ENCODE measurements at regions not wholly inside any gene's neighbourhood (a gene's known extent, or its start where the extent isn't known, plus 50 kb on each side); places are given as distances from the start of the nearest gene placed in this dataset.

- DNase-seq: no peak
These were observed 179.5 kb downstream of the TFAP2A start for GRCh38 chr6:10235344-10235743.

GRCh38 chr6:10230531-10230930 is 184.3 kb downstream of the TFAP2A start:
- DNase-seq: no peak

- DNase-seq: no peak
These were observed 191.0 kb downstream of the TFAP2A start for GRCh38 chr6:10223841-10224240.

- no peak for DNase-seq
These were observed 193.7 kb downstream of the TFAP2A start for GRCh38 chr6:10221178-10221577.

GRCh38 chr6:10219510-10219909 is 195.4 kb downstream of the TFAP2A start:
- no peak for DNase-seq

- DNase-seq: no peak
These were observed 197.8 kb downstream of the TFAP2A start for GRCh38 chr6:10217111-10217510.

GRCh38 chr6:10215326-10216110 is 199.4 kb downstream of the TFAP2A start:
- no peak for DNase-seq

- no peak for DNase-seq
These were observed 204.8 kb downstream of the TFAP2A start for GRCh38 chr6:10210052-10210451.

- no peak for DNase-seq
These were observed 209.0 kb downstream of the TFAP2A start for GRCh38 chr6:10205892-10206291.

GRCh38 chr6:10205120-10205519 is 209.8 kb downstream of the TFAP2A start:
- DNase-seq: no peak

- DNase-seq: no peak
These were observed 211.2 kb downstream of the TFAP2A start for GRCh38 chr6:10203651-10204050.

- DNase-seq: no peak
These were observed 212.3 kb downstream of the TFAP2A start for GRCh38 chr6:10202581-10202980.

GRCh38 chr6:10201606-10202510 is 213.0 kb downstream of the TFAP2A start:
- no peak for DNase-seq

- DNase-seq: no peak
These were observed 218.8 kb downstream of the TFAP2A start for GRCh38 chr6:10196090-10196489.

- DNase-seq: no peak
These were observed 219.8 kb downstream of the TFAP2A start for GRCh38 chr6:10194816-10195672.

- no peak for DNase-seq
These were observed 221.6 kb downstream of the TFAP2A start for GRCh38 chr6:10193321-10193720.

- no peak for DNase-seq
These were observed 224.8 kb downstream of the TFAP2A start for GRCh38 chr6:10190042-10190441.

- DNase-seq: no peak
These were observed 230.3 kb downstream of the TFAP2A start for GRCh38 chr6:10184371-10185227.

GRCh38 chr6:10180138-10181074 is 234.5 kb downstream of the TFAP2A start:
- DNase-seq: no peak

- DNase-seq: no peak
These were observed 237.2 kb downstream of the TFAP2A start for GRCh38 chr6:10177704-10178103.

GRCh38 chr6:10175362-10175761 is 239.5 kb downstream of the TFAP2A start:
- DNase-seq: no peak

Data from NCI-H187 treated with DMSO at 0.1 percent for 48 hours (cell line).